ENCODE measurements at regions not wholly inside any gene's neighbourhood (a gene's known extent, or its start where the extent isn't known, plus 50 kb on each side); places are given as distances from the start of the nearest gene placed in this dataset.

DNA sequence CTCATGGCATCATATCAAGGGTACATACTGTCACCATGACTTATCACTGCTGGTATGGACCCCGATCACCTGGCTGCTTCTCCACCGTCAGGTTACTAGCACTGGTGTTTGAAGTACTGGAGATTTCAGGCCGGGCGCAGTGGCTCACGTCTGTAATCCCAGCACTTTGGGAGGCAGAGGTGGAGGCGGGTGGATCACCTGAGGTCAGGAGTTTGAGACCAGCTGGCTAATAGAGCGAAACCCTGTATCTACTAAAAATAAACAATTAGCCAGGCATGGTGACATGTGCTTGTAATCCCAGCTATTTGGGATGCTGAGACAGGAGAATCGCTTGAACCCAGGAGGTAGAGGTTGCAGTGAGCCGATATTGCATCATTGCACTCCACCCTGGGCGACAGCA is 82.4 kb upstream of the ANO1 start:
- TF ChIP-seq EZH2phosphoT487 (IDR thresholded peaks at IDR 0.05; ENCODE audit: borderline replicate concordance): no peak
- TF ChIP-seq, protein P1, sequence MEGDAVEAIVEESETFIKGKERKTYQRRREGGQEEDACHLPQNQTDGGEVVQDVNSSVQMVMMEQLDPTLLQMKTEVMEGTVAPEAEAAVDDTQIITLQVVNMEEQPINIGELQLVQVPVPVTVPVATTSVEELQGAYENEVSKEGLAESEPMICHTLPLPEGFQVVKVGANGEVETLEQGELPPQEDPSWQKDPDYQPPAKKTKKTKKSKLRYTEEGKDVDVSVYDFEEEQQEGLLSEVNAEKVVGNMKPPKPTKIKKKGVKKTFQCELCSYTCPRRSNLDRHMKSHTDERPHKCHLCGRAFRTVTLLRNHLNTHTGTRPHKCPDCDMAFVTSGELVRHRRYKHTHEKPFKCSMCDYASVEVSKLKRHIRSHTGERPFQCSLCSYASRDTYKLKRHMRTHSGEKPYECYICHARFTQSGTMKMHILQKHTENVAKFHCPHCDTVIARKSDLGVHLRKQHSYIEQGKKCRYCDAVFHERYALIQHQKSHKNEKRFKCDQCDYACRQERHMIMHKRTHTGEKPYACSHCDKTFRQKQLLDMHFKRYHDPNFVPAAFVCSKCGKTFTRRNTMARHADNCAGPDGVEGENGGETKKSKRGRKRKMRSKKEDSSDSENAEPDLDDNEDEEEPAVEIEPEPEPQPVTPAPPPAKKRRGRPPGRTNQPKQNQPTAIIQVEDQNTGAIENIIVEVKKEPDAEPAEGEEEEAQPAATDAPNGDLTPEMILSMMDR (conservative IDR thresholded peaks at IDR 0.05; ENCODE audit: low read length): no peak
- peaks cover 16% of the 10 kb centered on the region for H3K4me1 ChIP-seq (ENCODE audit: insufficient read depth, low read length, poor library complexity, severe bottlenecking)
- no peaks in the 10 kb centered on the region for H3K27me3 ChIP-seq (ENCODE audit: insufficient read depth, low read length, poor library complexity, severe bottlenecking)
- no peak overlapping the region for H2AFZ ChIP-seq (ENCODE audit: low read length)
- peaks cover 6% of the 10 kb centered on the region; the same call in 1 of the 2 replicates for H3K9me3 ChIP-seq (ENCODE audit: insufficient read depth, low read depth, low read length)
- no peak overlapping the region for H3K9ac ChIP-seq (ENCODE audit: low read depth, low read length, poor library complexity, severe bottlenecking)
- H3K9me2 ChIP-seq (replicated peaks; ENCODE audit: low read depth, low read length): no peaks in the 10 kb centered on the region
- no peaks in the 10 kb centered on the region for H3K36me3 ChIP-seq (ENCODE audit: insufficient read depth, low read length)
- no peaks in the 10 kb centered on the region for H3K79me2 ChIP-seq (ENCODE audit: insufficient read depth, low read length)
- no peak overlapping the region for H3K4me2 ChIP-seq (ENCODE audit: low read depth, low read length, poor library complexity, severe bottlenecking)
- no peak overlapping the region for H3K4me3 ChIP-seq (ENCODE audit: low read length, poor library complexity, severe bottlenecking)
- no peaks in the 10 kb centered on the region for H4K20me1 ChIP-seq (ENCODE audit: insufficient read depth, low read length, poor library complexity, severe bottlenecking)
- no peaks in the 10 kb centered on the region for H3F3A ChIP-seq (ENCODE audit: low read depth)

DNA sequence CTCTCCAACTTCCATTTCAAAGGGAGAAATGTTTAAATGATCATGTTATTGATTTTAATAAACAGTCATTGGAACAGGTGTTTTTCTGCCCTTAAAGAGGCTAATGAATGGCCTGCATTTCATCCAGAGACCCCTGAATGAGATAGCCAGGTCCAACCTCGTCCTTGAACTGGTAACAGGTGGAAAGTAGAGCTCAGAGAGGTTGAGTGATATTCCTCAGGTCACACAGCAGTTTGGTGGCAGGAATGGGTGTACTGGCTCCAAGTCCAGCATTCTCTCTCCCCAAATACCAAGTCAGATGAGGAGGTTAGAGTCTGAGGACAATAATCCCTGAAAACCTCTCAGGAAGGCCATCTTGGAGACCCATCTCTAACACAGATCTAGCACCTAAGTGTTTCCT is 81.7 kb upstream of the ANO1 start:
- peaks cover 24% of the 10 kb centered on the region for H3K4me1 ChIP-seq (ENCODE audit: insufficient read depth, low read length, poor library complexity, severe bottlenecking)
- no peaks in the 10 kb centered on the region for H3K9me2 ChIP-seq (replicated peaks; ENCODE audit: low read depth, low read length)
- TF ChIP-seq, protein P1 (conservative IDR thresholded peaks at IDR 0.05; ENCODE audit: low read length): no peak
- TF ChIP-seq EZH2phosphoT487 (IDR thresholded peaks at IDR 0.05; ENCODE audit: borderline replicate concordance): no peak
- no peak overlapping the region for H2AFZ ChIP-seq (ENCODE audit: low read length)
- no peak overlapping the region for H3K9ac ChIP-seq (ENCODE audit: low read depth, low read length, poor library complexity, severe bottlenecking)
- no peak overlapping the region for H3K4me3 ChIP-seq (ENCODE audit: low read length, poor library complexity, severe bottlenecking)
- no peaks in the 10 kb centered on the region for H3K27me3 ChIP-seq (ENCODE audit: insufficient read depth, low read length, poor library complexity, severe bottlenecking)
- no peaks in the 10 kb centered on the region for H3K79me2 ChIP-seq (ENCODE audit: insufficient read depth, low read length)
- no peaks in the 10 kb centered on the region for H3F3A ChIP-seq (ENCODE audit: low read depth)
- H3K4me2 ChIP-seq (ENCODE audit: low read depth, low read length, poor library complexity, severe bottlenecking): no peak overlapping the region
- peaks cover 6% of the 10 kb centered on the region; the same call in 1 of the 2 replicates for H3K9me3 ChIP-seq (ENCODE audit: insufficient read depth, low read depth, low read length)
- H3K36me3 ChIP-seq (ENCODE audit: insufficient read depth, low read length): no peaks in the 10 kb centered on the region
- no peaks in the 10 kb centered on the region for H4K20me1 ChIP-seq (ENCODE audit: insufficient read depth, low read length, poor library complexity, severe bottlenecking)

DNA sequence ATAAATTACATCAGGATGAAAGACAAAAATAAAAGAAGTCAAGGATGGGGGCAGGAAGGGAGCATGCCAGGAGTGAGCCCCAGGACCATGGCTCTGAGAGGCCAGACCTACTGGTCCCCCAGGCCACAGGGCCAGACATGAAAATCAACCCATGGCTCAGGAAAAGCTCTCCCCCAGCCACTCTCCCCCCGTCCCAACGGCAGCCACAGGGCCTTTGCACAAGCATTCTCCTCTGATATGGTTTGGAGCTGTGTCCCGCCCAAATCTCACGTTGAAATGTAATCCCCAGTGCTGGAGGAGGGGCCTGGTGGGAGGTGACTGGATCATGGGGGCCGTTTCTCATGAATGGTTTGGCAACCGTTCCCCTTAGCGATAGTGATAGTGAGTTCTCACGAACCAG is 80.8 kb upstream of the ANO1 start:
- H3F3A ChIP-seq (ENCODE audit: low read depth): no peaks in the 10 kb centered on the region

More for the DNA sequence above, 80.8 kb upstream of the ANO1 start:
- Histone ChIP-seq H3K27me3 (ENCODE audit: insufficient read depth, low read length, poor library complexity, severe bottlenecking) (no peaks in the 10 kb centered on the region), H3K4me1 (ENCODE audit: insufficient read depth, low read length, poor library complexity, severe bottlenecking) (peaks cover 32% of the 10 kb centered on the region), H2AFZ (ENCODE audit: low read length) (no peak overlapping the region), H3K9me3 (ENCODE audit: insufficient read depth, low read depth, low read length) (peaks cover 6% of the 10 kb centered on the region; the same call in 1 of the 2 replicates), H4K20me1 (ENCODE audit: insufficient read depth, low read length, poor library complexity, severe bottlenecking) (no peaks in the 10 kb centered on the region), H3K4me2 (ENCODE audit: low read depth, low read length, poor library complexity, severe bottlenecking) (no peak overlapping the region), H3K4me3 (ENCODE audit: low read length, poor library complexity, severe bottlenecking) (no peak overlapping the region), H3K36me3 (ENCODE audit: insufficient read depth, low read length) (no peaks in the 10 kb centered on the region), H3K79me2 (ENCODE audit: insufficient read depth, low read length) (no peaks in the 10 kb centered on the region), H3K9me2 (replicated peaks; ENCODE audit: low read depth, low read length) (no peaks in the 10 kb centered on the region), H3K9ac (ENCODE audit: low read depth, low read length, poor library complexity, severe bottlenecking) (no peak overlapping the region)
- TF ChIP-seq EZH2phosphoT487 (IDR thresholded peaks at IDR 0.05; ENCODE audit: borderline replicate concordance): no peak
- TF ChIP-seq, protein P1 (conservative IDR thresholded peaks at IDR 0.05; ENCODE audit: low read length): no peak
